ENCODE measurements at regions not wholly inside any gene's neighbourhood (a gene's known extent, or its start where the extent isn't known, plus 50 kb on each side); places are given as distances from the start of the nearest gene placed in this dataset.

DNA sequence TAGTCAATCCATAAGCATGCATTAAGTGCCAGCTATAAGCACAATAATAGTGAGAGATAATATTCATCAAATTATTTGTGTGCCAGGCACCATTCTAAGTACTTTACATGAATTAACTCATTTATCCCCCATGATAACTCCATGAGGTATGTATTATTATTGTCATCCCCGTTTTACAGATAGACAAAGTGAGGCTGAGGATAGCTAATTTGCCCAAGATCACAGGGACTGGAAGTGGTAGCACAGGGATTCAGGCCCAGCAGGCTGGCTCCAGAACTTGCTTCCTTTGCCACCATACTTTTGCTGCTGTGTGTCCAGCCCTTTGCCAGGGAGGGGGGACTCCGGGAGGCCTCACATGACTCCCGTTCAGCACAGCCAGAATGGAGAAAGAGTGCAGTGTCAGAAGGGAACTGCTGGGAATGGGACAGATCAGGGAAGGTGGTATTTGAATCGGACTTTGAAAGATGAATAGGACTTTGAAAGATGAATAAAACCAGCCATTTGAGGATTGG is 128.0 kb upstream of the PWP1 start:
- TF ChIP-seq POLR2A (IDR thresholded peaks at IDR 0.05) (no peak), EP300 (IDR thresholded peaks at IDR 0.05) (no peak)
- TF ChIP-seq, protein P1, sequence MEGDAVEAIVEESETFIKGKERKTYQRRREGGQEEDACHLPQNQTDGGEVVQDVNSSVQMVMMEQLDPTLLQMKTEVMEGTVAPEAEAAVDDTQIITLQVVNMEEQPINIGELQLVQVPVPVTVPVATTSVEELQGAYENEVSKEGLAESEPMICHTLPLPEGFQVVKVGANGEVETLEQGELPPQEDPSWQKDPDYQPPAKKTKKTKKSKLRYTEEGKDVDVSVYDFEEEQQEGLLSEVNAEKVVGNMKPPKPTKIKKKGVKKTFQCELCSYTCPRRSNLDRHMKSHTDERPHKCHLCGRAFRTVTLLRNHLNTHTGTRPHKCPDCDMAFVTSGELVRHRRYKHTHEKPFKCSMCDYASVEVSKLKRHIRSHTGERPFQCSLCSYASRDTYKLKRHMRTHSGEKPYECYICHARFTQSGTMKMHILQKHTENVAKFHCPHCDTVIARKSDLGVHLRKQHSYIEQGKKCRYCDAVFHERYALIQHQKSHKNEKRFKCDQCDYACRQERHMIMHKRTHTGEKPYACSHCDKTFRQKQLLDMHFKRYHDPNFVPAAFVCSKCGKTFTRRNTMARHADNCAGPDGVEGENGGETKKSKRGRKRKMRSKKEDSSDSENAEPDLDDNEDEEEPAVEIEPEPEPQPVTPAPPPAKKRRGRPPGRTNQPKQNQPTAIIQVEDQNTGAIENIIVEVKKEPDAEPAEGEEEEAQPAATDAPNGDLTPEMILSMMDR (IDR thresholded peaks at IDR 0.05) = no peak
